ENCODE measurements at regions not wholly inside any gene's neighbourhood (a gene's known extent, or its start where the extent isn't known, plus 50 kb on each side); places are given as distances from the start of the nearest gene placed in this dataset.
"Not testable (repeated sequence)": the region's sequence is repeated elsewhere in the genome, so short reads cannot be mapped to it uniquely, and the experiment has no call there.

DNA sequence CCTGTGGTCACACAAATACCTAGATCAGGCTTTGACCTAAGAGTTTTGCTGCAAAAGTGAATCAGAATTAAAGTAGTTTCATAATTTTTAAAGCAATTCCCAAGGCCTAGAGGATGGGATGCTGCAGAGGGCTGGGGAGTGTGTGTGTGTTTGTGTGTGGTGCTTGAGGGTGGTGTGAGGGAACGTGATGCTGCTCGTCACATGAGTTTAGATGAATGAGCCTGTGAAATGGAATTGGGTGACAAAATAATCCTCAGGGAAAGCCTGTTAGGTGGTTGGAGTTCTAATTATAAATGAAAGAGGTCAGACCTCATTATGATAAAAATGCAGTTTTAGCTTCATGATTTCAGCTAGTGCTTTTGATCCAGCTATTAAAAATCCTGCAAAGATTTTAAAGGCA is 87.5 kb upstream of the TMEM170B start:
- H3K27ac ChIP-seq (ENCODE audit: low read depth, low read length): no peak overlapping the region

DNA sequence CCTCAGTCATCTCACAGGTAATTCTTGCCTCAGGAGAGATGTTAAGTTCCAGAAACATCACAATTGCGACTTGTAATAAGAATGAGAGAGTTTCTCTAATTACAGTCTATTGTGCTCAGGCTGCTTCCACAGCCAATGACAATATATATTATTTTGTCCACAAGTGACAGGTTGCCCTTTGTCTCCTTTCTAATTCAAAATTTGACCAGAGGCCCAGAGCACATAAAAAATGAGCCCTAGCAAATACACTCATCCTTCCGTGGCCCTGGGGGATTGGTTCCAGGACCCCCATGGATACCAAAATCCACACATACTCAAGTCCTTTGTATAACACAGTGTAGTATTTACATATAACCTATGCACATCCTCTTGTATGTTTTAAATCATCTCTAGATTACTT is 88.1 kb upstream of the TMEM170B start:
- Histone ChIP-seq H3K4me1 (ENCODE audit: control insufficient read depth, insufficient read depth, low read length) (no peaks in the 10 kb centered on the region), H3K9me3 (ENCODE audit: control insufficient read depth, insufficient read depth, low read length) (peaks cover 4% of the 10 kb centered on the region), H3K4me3 (ENCODE audit: low read depth, low read length) (no peak overlapping the region), H3K27me3 (ENCODE audit: control insufficient read depth, insufficient read depth, low read length) (no peaks in the 10 kb centered on the region), H3K27ac (ENCODE audit: low read depth, low read length) (no peak overlapping the region), H3K9ac (ENCODE audit: low read depth, low read length) (no peak overlapping the region), H3K36me3 (ENCODE audit: control insufficient read depth, insufficient read depth, low read length) (no peaks in the 10 kb centered on the region)

More for the DNA sequence above, 87.5 kb upstream of the TMEM170B start:
- Histone ChIP-seq H3K4me1 (ENCODE audit: control insufficient read depth, insufficient read depth, low read length) (no peaks in the 10 kb centered on the region), H3K27me3 (ENCODE audit: control insufficient read depth, insufficient read depth, low read length) (no peaks in the 10 kb centered on the region), H3K36me3 (ENCODE audit: control insufficient read depth, insufficient read depth, low read length) (no peaks in the 10 kb centered on the region), H3K9ac (ENCODE audit: low read depth, low read length) (no peak overlapping the region), H3K4me3 (ENCODE audit: low read depth, low read length) (no peak overlapping the region), H3K9me3 (ENCODE audit: control insufficient read depth, insufficient read depth, low read length) (peaks cover 4% of the 10 kb centered on the region)

DNA sequence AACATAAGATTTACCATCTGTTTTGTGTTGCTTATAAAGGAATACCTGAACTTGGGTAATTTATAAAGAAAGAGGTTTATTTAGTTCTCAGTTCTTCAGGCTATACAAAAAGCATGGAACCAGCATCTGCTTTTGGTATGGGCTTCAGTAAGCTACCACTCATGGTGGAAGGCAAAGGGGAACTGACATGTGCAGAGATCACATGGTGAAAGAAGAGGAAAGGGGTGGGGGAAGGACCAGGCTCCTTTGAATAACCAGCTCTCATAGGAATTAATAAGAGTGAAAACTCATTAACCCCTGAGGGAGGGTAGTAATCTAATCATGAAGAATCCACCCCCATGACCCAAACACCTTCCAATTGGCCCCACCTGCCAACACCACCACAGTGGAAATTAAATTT is 89.5 kb upstream of the TMEM170B start:
- Histone ChIP-seq H3K9me3 (ENCODE audit: control insufficient read depth, insufficient read depth, low read length) (peaks cover 4% of the 10 kb centered on the region), H3K36me3 (ENCODE audit: control insufficient read depth, insufficient read depth, low read length) (no peaks in the 10 kb centered on the region), H3K27ac (ENCODE audit: low read depth, low read length) (no peak overlapping the region), H3K4me1 (ENCODE audit: control insufficient read depth, insufficient read depth, low read length) (no peaks in the 10 kb centered on the region), H3K27me3 (ENCODE audit: control insufficient read depth, insufficient read depth, low read length) (no peaks in the 10 kb centered on the region), H3K4me3 (ENCODE audit: low read depth, low read length) (no peak overlapping the region), H3K9ac (ENCODE audit: low read depth, low read length) (no peak overlapping the region)

DNA sequence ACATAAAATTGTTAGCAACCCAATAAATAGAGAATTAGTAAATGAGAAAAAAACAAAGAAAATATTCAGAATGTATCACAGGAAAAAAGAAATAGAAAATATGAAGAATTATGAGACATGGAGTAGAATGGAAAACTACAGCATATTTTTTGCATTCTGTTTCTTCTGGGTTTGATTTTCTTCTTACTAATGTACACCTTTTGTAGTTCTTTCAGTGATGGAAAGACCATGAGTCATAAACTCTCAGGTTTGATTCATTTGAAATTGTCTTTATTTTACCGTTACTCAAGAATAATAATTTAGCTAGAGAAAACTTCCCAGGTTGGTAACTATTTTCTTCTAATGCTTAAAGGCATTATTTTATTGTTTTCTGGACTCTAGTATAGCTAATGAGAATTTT is 90.3 kb upstream of the TMEM170B start:
- Histone ChIP-seq H3K27ac (ENCODE audit: low read depth, low read length) (no peak overlapping the region), H3K36me3 (ENCODE audit: control insufficient read depth, insufficient read depth, low read length) (no peaks in the 10 kb centered on the region)

DNA sequence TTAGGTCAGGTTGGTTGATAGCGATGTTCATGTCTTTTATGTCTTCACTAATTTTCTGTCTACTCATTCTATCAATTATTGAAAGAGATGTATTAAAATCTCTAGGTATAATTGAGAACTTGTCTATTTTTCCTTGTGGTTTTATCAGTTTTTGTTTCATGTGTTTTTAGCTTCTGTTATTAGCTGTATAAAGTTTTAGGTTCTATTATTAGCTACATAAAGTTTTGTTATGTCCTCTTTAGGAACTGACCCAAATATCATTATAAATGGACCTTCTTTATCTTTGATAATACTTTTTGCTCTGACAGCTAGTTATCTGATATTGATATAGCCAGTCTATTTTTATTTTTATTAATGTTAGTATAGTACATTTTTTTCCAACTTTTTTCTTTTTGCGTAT is 92.4 kb upstream of the TMEM170B start:
- H3K27me3 ChIP-seq (ENCODE audit: control insufficient read depth, insufficient read depth, low read length): no peaks in the 10 kb centered on the region
- H3K4me3 ChIP-seq (ENCODE audit: low read depth, low read length): no peak overlapping the region
- H3K4me1 ChIP-seq (ENCODE audit: control insufficient read depth, insufficient read depth, low read length): no peaks in the 10 kb centered on the region
- H3K27ac ChIP-seq (ENCODE audit: low read depth, low read length): no peak overlapping the region
- H3K36me3 ChIP-seq (ENCODE audit: control insufficient read depth, insufficient read depth, low read length): no peaks in the 10 kb centered on the region
- no peak overlapping the region for H3K9ac ChIP-seq (ENCODE audit: low read depth, low read length)
- H3K9me3 ChIP-seq (ENCODE audit: control insufficient read depth, insufficient read depth, low read length): no peaks in the 10 kb centered on the region; the same call in 1 of the 2 replicates

More for the DNA sequence above, 90.3 kb upstream of the TMEM170B start:
- Histone ChIP-seq H3K9ac (ENCODE audit: low read depth, low read length) (no peak overlapping the region), H3K27me3 (ENCODE audit: control insufficient read depth, insufficient read depth, low read length) (no peaks in the 10 kb centered on the region), H3K4me3 (ENCODE audit: low read depth, low read length) (no peak overlapping the region), H3K9me3 (ENCODE audit: control insufficient read depth, insufficient read depth, low read length) (peaks cover 4% of the 10 kb centered on the region), H3K4me1 (ENCODE audit: control insufficient read depth, insufficient read depth, low read length) (no peaks in the 10 kb centered on the region)

- not testable (repeated sequence) for H3K9ac ChIP-seq (ENCODE audit: low read depth, low read length); H3K27me3 ChIP-seq (ENCODE audit: control insufficient read depth, insufficient read depth, low read length); H3K9me3 ChIP-seq (ENCODE audit: control insufficient read depth, insufficient read depth, low read length); H3K4me3 ChIP-seq (ENCODE audit: low read depth, low read length); H3K4me1 ChIP-seq (ENCODE audit: control insufficient read depth, insufficient read depth, low read length); H3K27ac ChIP-seq (ENCODE audit: low read depth, low read length); H3K36me3 ChIP-seq (ENCODE audit: control insufficient read depth, insufficient read depth, low read length)
Measured at GRCh38 chr6:11443125-11443524, 94.4 kb upstream of the TMEM170B start.

- Histone ChIP-seq H3K27ac (ENCODE audit: low read depth, low read length) (no peak overlapping the region), H3K9ac (ENCODE audit: low read depth, low read length) (no peak overlapping the region), H3K4me1 (ENCODE audit: control insufficient read depth, insufficient read depth, low read length) (no peaks in the 10 kb centered on the region), H3K9me3 (ENCODE audit: control insufficient read depth, insufficient read depth, low read length) (no peaks in the 10 kb centered on the region; the same call in 1 of the 2 replicates), H3K4me3 (ENCODE audit: low read depth, low read length) (no peak overlapping the region), H3K36me3 (ENCODE audit: control insufficient read depth, insufficient read depth, low read length) (no peaks in the 10 kb centered on the region), H3K27me3 (ENCODE audit: control insufficient read depth, insufficient read depth, low read length) (no peaks in the 10 kb centered on the region)
Measured at GRCh38 chr6:11442495-11442894, 95.1 kb upstream of the TMEM170B start.

DNA sequence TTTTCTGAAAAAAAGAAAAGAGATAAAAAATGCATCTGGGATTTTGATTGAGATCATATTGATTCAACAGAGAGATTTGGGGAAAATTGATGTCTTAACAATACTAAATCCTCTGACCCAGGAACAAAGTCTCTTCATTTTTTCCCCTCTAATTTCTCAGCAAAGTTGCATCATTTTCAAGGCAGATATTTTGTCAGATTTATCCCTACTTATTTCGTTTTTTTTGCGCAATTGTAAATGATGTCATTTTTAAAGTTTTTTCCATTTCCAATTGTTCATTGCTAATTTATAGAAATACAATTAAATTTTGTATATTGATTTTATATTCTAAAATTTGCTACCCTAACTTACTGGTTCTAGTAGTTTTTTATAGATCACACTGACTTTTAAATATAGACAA is 97.7 kb upstream of the TMEM170B start:
- no peaks in the 10 kb centered on the region for H3K36me3 ChIP-seq (ENCODE audit: control insufficient read depth, insufficient read depth, low read length)
- H3K9ac ChIP-seq (ENCODE audit: low read depth, low read length): no peak overlapping the region
- H3K27me3 ChIP-seq (ENCODE audit: control insufficient read depth, insufficient read depth, low read length): no peaks in the 10 kb centered on the region
- no peaks in the 10 kb centered on the region for H3K9me3 ChIP-seq (ENCODE audit: control insufficient read depth, insufficient read depth, low read length)
- H3K27ac ChIP-seq (ENCODE audit: low read depth, low read length): no peak overlapping the region
- no peaks in the 10 kb centered on the region for H3K4me1 ChIP-seq (ENCODE audit: control insufficient read depth, insufficient read depth, low read length)
- H3K4me3 ChIP-seq (ENCODE audit: low read depth, low read length): no peak overlapping the region

DNA sequence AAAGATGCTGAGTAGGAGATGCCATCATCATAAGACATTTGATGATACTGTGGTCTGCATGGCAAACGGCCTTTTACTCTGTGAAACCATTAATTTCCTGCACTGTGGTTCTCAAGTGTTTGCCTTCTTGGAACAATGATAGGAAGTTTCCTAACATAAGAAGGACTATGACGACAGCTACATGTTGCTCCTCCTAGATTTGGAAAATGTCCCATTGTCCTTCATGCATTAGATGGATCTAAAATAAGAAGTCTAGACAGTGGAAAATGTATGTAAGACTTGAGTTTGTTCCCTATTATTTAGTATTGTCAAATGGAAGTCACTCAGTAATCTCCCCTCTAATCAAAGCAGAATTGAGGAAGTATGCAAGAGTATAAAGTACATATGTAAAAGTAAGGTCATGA is 98.5 kb upstream of the TMEM170B start:
- no peak overlapping the region for H3K4me3 ChIP-seq (ENCODE audit: low read depth, low read length)
- no peaks in the 10 kb centered on the region for H3K4me1 ChIP-seq (ENCODE audit: control insufficient read depth, insufficient read depth, low read length)
- no peak overlapping the region for H3K9ac ChIP-seq (ENCODE audit: low read depth, low read length)
- H3K36me3 ChIP-seq (ENCODE audit: control insufficient read depth, insufficient read depth, low read length): no peaks in the 10 kb centered on the region
- H3K27ac ChIP-seq (ENCODE audit: low read depth, low read length): no peak overlapping the region
- no peaks in the 10 kb centered on the region for H3K9me3 ChIP-seq (ENCODE audit: control insufficient read depth, insufficient read depth, low read length)
- no peaks in the 10 kb centered on the region for H3K27me3 ChIP-seq (ENCODE audit: control insufficient read depth, insufficient read depth, low read length)

GRCh38 chr6:11437824-11438459 is 99.6 kb upstream of the TMEM170B start:
- no peaks in the 10 kb centered on the region for H3K36me3 ChIP-seq (ENCODE audit: control insufficient read depth, insufficient read depth, low read length)
- no peaks in the 10 kb centered on the region for H3K9me3 ChIP-seq (ENCODE audit: control insufficient read depth, insufficient read depth, low read length)
- no peaks in the 10 kb centered on the region for H3K27me3 ChIP-seq (ENCODE audit: control insufficient read depth, insufficient read depth, low read length)
- no peaks in the 10 kb centered on the region for H3K4me1 ChIP-seq (ENCODE audit: control insufficient read depth, insufficient read depth, low read length)
- H3K9ac ChIP-seq (ENCODE audit: low read depth, low read length): no peak overlapping the region
- no peak overlapping the region for H3K27ac ChIP-seq (ENCODE audit: low read depth, low read length)
- no peak overlapping the region for H3K4me3 ChIP-seq (ENCODE audit: low read depth, low read length)

DNA sequence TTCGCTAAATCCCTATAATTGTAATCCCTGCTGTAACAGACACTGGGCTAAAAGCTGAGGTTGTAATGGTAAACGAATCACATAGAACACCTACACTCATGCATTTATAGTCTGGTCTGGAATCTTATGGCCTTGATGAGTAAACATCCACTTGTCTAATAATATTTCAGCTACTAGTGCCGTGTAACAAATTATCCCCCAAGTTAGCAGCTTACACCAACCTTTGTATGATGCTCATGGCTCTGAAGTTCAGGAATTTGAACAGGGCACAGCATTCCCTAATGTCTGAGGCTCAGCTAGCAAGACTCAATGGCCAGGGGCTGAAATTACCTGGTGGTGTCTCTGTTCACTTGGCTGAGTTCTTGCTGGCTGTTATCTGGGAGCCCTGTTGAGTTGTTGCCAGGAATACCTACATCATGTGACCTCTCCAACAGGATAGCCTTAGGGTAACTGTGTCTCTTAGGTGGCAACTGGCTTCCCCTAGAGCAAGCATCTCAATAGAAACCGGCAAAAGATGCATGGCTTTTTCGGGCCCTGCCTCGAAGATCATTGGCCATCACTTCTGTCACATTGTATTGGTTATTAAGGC is 100.9 kb upstream of the TMEM170B start:
- Histone ChIP-seq H3K9ac (ENCODE audit: low read depth, low read length) (no peak overlapping the region), H3K36me3 (ENCODE audit: control insufficient read depth, insufficient read depth, low read length) (no peaks in the 10 kb centered on the region), H3K27ac (ENCODE audit: low read depth, low read length) (no peak overlapping the region), H3K9me3 (ENCODE audit: control insufficient read depth, insufficient read depth, low read length) (no peaks in the 10 kb centered on the region), H3K4me3 (ENCODE audit: low read depth, low read length) (no peak overlapping the region), H3K27me3 (ENCODE audit: control insufficient read depth, insufficient read depth, low read length) (no peaks in the 10 kb centered on the region), H3K4me1 (ENCODE audit: control insufficient read depth, insufficient read depth, low read length) (no peaks in the 10 kb centered on the region)

Measured in HUES48 (cell line).